ENCODE measurements at regions not wholly inside any gene's neighbourhood (a gene's known extent, or its start where the extent isn't known, plus 50 kb on each side); places are given as distances from the start of the nearest gene placed in this dataset.
A peak's percentile ranks its signal among the peaks of the same experiment; 100 is the strongest.

GRCh38 chr3:87084868-87085267, 93.9 kb upstream of the VGLL3 start:
- Histone ChIP-seq H3K9me3 (ENCODE audit: low read length) (no peaks in the 10 kb centered on the region), H3K79me2 (ENCODE audit: insufficient read depth, low read depth, low read length) (no peaks in the 10 kb centered on the region), H3K36me3 (ENCODE audit: insufficient read depth, low read length) (no peaks in the 10 kb centered on the region), H2AFZ (ENCODE audit: low read length) (no peak overlapping the region), H3K4me1 (ENCODE audit: insufficient read depth, low read length, poor library complexity, severe bottlenecking) (no peaks in the 10 kb centered on the region), H3K9me2 (ENCODE audit: insufficient read depth, low read length) (no peaks in the 10 kb centered on the region), H4K20me1 (ENCODE audit: insufficient read depth, low read length) (no peaks in the 10 kb centered on the region), H3K4me2 (ENCODE audit: low read length) (no peak overlapping the region), H3K4me3 (ENCODE audit: low read depth, low read length, poor library complexity, severe bottlenecking) (no peak overlapping the region), H3K27ac (ENCODE audit: low read depth, low read length, poor library complexity, severe bottlenecking) (no peak overlapping the region)
- intact Hi-C loops (cut with micrococcal nuclease; ENCODE audit: unreplicated experiment), result no loop called here
- ChIA-PET CTCF (ENCODE audit: unreplicated experiment) (no interaction called here), POLR2A (no interaction called here)
- TF ChIP-seq CTCF (conservative IDR thresholded peaks at IDR 0.05; ENCODE audit: low read length) (no peak), EZH2phosphoT487 (IDR thresholded peaks at IDR 0.05; ENCODE audit: borderline replicate concordance, low read depth, low read length) (no peak)
- no peak for DNase-seq (ENCODE audit: low spot score)
- BruUV-seq (replicated peaks), result no TSS peak

- ChIA-PET CTCF (ENCODE audit: unreplicated experiment) (no interaction called here), POLR2A (interaction anchor here (0.7 kb wide), 1 partner anchor 34 kb away, joined by 3 read pairs; no protein-coding TSS in a partner anchor)
- H4K20me1 ChIP-seq (ENCODE audit: insufficient read depth, low read length), result no peaks in the 10 kb centered on the region
- H2AFZ ChIP-seq (ENCODE audit: low read length), result no peak overlapping the region
- H3K4me3 ChIP-seq (ENCODE audit: low read depth, low read length, poor library complexity, severe bottlenecking), result no peak overlapping the region
- no TSS peak for BruUV-seq (replicated peaks)
- no peaks in the 10 kb centered on the region for H3K36me3 ChIP-seq (ENCODE audit: insufficient read depth, low read length)
- peak; percentile 14 for DNase-seq (ENCODE audit: low spot score)
- H3K27ac ChIP-seq (ENCODE audit: low read depth, low read length, poor library complexity, severe bottlenecking), result no peak overlapping the region
- no peaks in the 10 kb centered on the region for H3K4me1 ChIP-seq (ENCODE audit: insufficient read depth, low read length, poor library complexity, severe bottlenecking)
- H3K9me2 ChIP-seq (ENCODE audit: insufficient read depth, low read length), result no peaks in the 10 kb centered on the region
- intact Hi-C loops (cut with micrococcal nuclease; ENCODE audit: unreplicated experiment), result no loop called here
- TF ChIP-seq EZH2phosphoT487 (IDR thresholded peaks at IDR 0.05; ENCODE audit: borderline replicate concordance, low read depth, low read length) (no peak), CTCF (conservative IDR thresholded peaks at IDR 0.05; ENCODE audit: low read length) (peak; percentile 73)
- no peak overlapping the region for H3K4me2 ChIP-seq (ENCODE audit: low read length)
- no peaks in the 10 kb centered on the region for H3K79me2 ChIP-seq (ENCODE audit: insufficient read depth, low read depth, low read length)
- no peaks in the 10 kb centered on the region for H3K9me3 ChIP-seq (ENCODE audit: low read length)
These were observed 92.0 kb upstream of the VGLL3 start for GRCh38 chr3:87082796-87083440.

- no peak overlapping the region for H2AFZ ChIP-seq (ENCODE audit: low read length)
- POLR2A ChIA-PET, result interaction anchor here (0.7 kb wide), 1 partner anchor 756 kb away, joined by 3 read pairs; no protein-coding TSS in a partner anchor
- no TSS peak for BruUV-seq (replicated peaks)
- intact Hi-C loops (cut with micrococcal nuclease; ENCODE audit: unreplicated experiment), result loop anchor here (10.0 kb wide), 1 partner anchor 63 kb away; no protein-coding TSS in a partner anchor
- TF ChIP-seq EZH2phosphoT487 (IDR thresholded peaks at IDR 0.05; ENCODE audit: borderline replicate concordance, low read depth, low read length), result no peak
- TF ChIP-seq CTCF (conservative IDR thresholded peaks at IDR 0.05; ENCODE audit: low read length), result no peak
- H3K27ac ChIP-seq (ENCODE audit: low read depth, low read length, poor library complexity, severe bottlenecking), result no peak overlapping the region
- H3K9me2 ChIP-seq (ENCODE audit: insufficient read depth, low read length), result no peaks in the 10 kb centered on the region
- H3K79me2 ChIP-seq (ENCODE audit: insufficient read depth, low read depth, low read length), result no peaks in the 10 kb centered on the region
- no peak overlapping the region for H3K4me2 ChIP-seq (ENCODE audit: low read length)
- H3K4me3 ChIP-seq (ENCODE audit: low read depth, low read length, poor library complexity, severe bottlenecking), result no peak overlapping the region
- no peaks in the 10 kb centered on the region for H3K9me3 ChIP-seq (ENCODE audit: low read length)
- H3K36me3 ChIP-seq (ENCODE audit: insufficient read depth, low read length), result no peaks in the 10 kb centered on the region
- no peak for DNase-seq (ENCODE audit: low spot score)
- CTCF ChIA-PET (ENCODE audit: unreplicated experiment), result no interaction called here
- no peaks in the 10 kb centered on the region for H4K20me1 ChIP-seq (ENCODE audit: insufficient read depth, low read length)
- no peaks in the 10 kb centered on the region for H3K4me1 ChIP-seq (ENCODE audit: insufficient read depth, low read length, poor library complexity, severe bottlenecking)
These were observed 86.4 kb upstream of the VGLL3 start for GRCh38 chr3:87077355-87077754.

Data from OCI-LY7 (cell line).